HFFc6 (cell line): ENCODE measurements at regions not wholly inside any gene's neighbourhood (a gene's known extent, or its start where the extent isn't known, plus 50 kb on each side); places are given as distances from the start of the nearest gene placed in this dataset.

Source experiments
- DNase-seq: peaks from one replicate; pipeline ENCODE4 v3.0.0-alpha.2; 2018
- H3K27ac Mint-ChIP-seq: 2 replicates; pipeline ENCODE4 v1.8.0; 2020; ENCODE audit warnings: mild to moderate bottlenecking, mixed read lengths
- H3K27me3 Mint-ChIP-seq: 2 replicates; pipeline ENCODE4 v1.8.0; 2021; ENCODE audit warnings: mild to moderate bottlenecking, moderate library complexity, mixed read lengths; ENCODE audit not compliant: insufficient read depth
- H3K36me3 Mint-ChIP-seq: 2 replicates; pipeline ENCODE4 v1.8.0; 2021; ENCODE audit warnings: low read depth, mixed read lengths
- H3K4me1 Mint-ChIP-seq: 2 replicates; pipeline ENCODE4 v1.8.0; 2020; ENCODE audit warnings: low read depth, mixed read lengths
- H3K4me3 Mint-ChIP-seq: 2 replicates; pipeline ENCODE4 v1.8.0; 2020; ENCODE audit warnings: mild to moderate bottlenecking, moderate library complexity, mixed read lengths
- H3K9me3 Mint-ChIP-seq: 2 replicates; pipeline ENCODE4 v1.8.0; 2020; ENCODE audit warnings: mild to moderate bottlenecking, mixed read lengths
- TF ChIP-seq, protein P1 (sequence below): fragments of 200-600 bp; sonication (generic); IDR thresholded peaks from 2 replicates; pipeline ENCODE4 v1.5.0; 2021; ENCODE audit warnings: antibody characterized with exemption, mild to moderate bottlenecking

DNA sequence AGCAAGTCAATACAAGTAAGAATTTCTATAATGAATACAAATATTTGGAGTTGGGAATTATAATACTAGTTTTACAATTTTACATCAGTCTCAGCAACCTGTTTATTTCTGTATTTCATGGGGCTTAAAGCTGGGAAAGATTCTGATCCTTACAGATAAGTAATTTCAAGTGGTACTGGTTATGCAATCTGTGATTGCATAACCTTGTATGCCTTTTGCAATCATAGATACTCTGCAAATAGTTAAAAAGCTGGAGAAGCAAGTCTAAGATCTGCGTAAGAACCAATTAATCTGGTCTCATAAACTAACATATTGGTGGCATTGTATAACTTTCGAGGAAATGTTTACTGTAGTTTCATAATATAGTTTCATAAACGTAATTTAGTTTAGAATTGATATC is 198.3 kb upstream of the PGR start:
- no peak for DNase-seq
- Mint-ChIP-seq H3K4me1 (no peaks in the 10 kb centered on the region), H3K9me3 (peaks cover 42% of the 10 kb centered on the region), H3K4me3 (no peak overlapping the region), H3K27me3 (no peaks in the 10 kb centered on the region), H3K36me3 (no peaks in the 10 kb centered on the region), H3K27ac (no peak overlapping the region)
- TF ChIP-seq, protein P1, sequence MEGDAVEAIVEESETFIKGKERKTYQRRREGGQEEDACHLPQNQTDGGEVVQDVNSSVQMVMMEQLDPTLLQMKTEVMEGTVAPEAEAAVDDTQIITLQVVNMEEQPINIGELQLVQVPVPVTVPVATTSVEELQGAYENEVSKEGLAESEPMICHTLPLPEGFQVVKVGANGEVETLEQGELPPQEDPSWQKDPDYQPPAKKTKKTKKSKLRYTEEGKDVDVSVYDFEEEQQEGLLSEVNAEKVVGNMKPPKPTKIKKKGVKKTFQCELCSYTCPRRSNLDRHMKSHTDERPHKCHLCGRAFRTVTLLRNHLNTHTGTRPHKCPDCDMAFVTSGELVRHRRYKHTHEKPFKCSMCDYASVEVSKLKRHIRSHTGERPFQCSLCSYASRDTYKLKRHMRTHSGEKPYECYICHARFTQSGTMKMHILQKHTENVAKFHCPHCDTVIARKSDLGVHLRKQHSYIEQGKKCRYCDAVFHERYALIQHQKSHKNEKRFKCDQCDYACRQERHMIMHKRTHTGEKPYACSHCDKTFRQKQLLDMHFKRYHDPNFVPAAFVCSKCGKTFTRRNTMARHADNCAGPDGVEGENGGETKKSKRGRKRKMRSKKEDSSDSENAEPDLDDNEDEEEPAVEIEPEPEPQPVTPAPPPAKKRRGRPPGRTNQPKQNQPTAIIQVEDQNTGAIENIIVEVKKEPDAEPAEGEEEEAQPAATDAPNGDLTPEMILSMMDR, result no peak

DNA sequence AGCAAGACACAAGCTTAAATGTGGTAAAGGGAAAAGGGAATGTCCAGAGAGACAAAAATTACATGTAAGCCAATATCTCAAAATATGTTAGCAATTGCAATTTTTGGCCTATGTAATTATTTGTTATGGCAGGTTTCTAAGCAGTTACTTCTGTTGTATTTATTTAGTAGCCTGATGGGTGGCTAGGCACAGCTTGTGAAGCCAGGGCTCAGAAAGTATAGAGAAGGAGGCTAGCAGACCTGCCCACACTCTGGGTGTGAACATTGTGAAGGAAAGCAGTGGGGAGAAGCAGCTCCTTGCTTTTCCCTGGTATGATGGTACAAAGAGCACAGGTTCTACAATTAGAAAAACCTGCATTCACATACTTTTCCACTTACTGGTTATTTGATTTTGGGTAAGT is 196.5 kb upstream of the PGR start:
- Mint-ChIP-seq H3K4me1 (no peaks in the 10 kb centered on the region), H3K36me3 (no peaks in the 10 kb centered on the region), H3K27me3 (no peaks in the 10 kb centered on the region), H3K27ac (no peak overlapping the region), H3K9me3 (peaks cover 39% of the 10 kb centered on the region), H3K4me3 (no peak overlapping the region)
- no peak for DNase-seq
- TF ChIP-seq, protein P1, result no peak

DNA sequence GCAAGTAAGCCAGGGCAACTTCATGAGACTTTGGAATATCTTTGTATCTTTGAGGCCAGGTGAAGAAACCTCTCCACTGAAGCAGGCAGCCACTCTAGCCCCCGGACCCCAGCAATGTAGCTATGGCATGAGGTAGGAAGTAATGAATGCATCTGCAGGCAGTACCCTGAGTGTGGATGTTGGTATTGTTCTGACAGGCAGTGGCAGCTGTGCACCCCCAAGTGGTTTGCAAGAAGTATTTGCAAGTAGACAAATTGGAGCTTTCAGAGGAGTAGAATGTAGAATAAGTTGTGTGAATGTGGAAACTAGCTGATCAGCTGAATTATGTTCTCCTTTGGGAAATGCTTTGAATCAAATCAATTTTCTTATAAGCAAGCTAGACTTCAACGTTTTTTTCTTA is 194.4 kb upstream of the PGR start:
- H3K27ac Mint-ChIP-seq, result no peak overlapping the region
- TF ChIP-seq, protein P1, result no peak
- H3K27me3 Mint-ChIP-seq, result no peaks in the 10 kb centered on the region
- H3K4me3 Mint-ChIP-seq, result no peak overlapping the region
- H3K9me3 Mint-ChIP-seq, result peaks cover 36% of the 10 kb centered on the region
- no peaks in the 10 kb centered on the region for H3K36me3 Mint-ChIP-seq
- H3K4me1 Mint-ChIP-seq, result no peaks in the 10 kb centered on the region
- DNase-seq, result no peak

GRCh38 chr11:101321222-101321621 is 191.6 kb upstream of the PGR start:
- Mint-ChIP-seq H3K36me3 (no peaks in the 10 kb centered on the region), H3K4me1 (no peaks in the 10 kb centered on the region), H3K27ac (no peak overlapping the region), H3K27me3 (no peaks in the 10 kb centered on the region), H3K4me3 (no peak overlapping the region), H3K9me3 (peaks cover 35% of the 10 kb centered on the region)
- no peak for DNase-seq
- TF ChIP-seq, protein P1, result no peak

DNA sequence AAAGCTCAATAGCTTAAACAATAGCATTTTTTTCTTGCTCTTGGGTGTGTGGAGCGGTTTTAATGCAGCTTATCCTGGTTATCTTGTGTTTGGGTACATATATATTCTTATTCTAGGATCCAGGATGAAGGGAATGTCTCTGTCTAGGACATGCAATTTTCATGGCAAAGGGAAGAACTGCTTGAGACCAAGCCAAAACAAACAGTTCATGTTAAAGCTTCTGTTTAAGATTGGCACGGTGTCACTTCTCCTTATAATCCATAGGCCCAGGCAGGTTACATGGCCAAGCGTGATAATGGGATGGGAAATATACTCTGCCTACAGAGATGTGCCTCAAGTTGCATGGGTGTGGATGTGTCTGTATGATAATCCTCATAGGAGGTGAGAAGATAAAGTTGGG is 177.1 kb upstream of the PGR start:
- Mint-ChIP-seq H3K4me3 (no peak overlapping the region), H3K4me1 (no peaks in the 10 kb centered on the region), H3K9me3 (peaks cover 25% of the 10 kb centered on the region), H3K27me3 (no peaks in the 10 kb centered on the region), H3K36me3 (no peaks in the 10 kb centered on the region), H3K27ac (no peak overlapping the region)
- no peak for DNase-seq
- TF ChIP-seq, protein P1, result no peak

- Mint-ChIP-seq H3K9me3 (peaks cover 25% of the 10 kb centered on the region), H3K27ac (no peak overlapping the region), H3K4me1 (no peaks in the 10 kb centered on the region), H3K4me3 (no peak overlapping the region), H3K36me3 (no peaks in the 10 kb centered on the region), H3K27me3 (no peaks in the 10 kb centered on the region)
- TF ChIP-seq, protein P1, result no peak
- DNase-seq, result no peak
Observed at GRCh38 chr11:101305496-101305895, 175.9 kb upstream of the PGR start.
